ENCODE measurements at regions not wholly inside any gene's neighbourhood (a gene's known extent, or its start where the extent isn't known, plus 50 kb on each side); places are given as distances from the start of the nearest gene placed in this dataset.

DNA sequence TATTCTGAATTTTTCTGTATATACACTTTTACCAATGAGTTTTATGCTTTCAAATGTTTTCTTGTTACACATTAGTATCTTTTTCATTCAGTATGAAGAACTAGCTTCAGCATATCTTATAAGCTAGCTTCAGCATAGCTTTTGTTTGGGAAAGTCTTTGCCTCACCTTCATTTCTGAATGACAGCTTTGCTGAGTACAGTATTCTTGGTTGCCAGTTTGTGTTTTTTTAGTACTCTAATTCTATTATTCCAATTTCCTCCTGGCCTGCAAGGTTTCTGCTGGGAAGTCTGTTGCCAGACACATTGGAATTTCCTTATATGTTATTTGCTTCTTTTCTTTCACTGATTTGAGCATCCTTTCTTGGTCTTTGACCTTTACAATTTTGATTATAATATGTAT is 278.8 kb downstream of the SPATA18 start:
- DNase-seq (ENCODE audit: low read depth in 1 of 2, low spot score in 1 of 2) (no peak), ATAC-seq (no peak), FAIRE-seq (no peak)
- ChIA-PET CTCF (no interaction called here), POLR2A (no interaction called here)
- H3K9me3 ChIP-seq = no peaks in the 10 kb centered on the region
- H3K4me3 ChIP-seq = no peak overlapping the region
- no peak overlapping the region for H3K27ac ChIP-seq
- no peak for TF ChIP-seq NR3C1 (IDR thresholded peaks at IDR 0.05)
- TF ChIP-seq CBX2 (IDR thresholded peaks at IDR 0.05; ENCODE audit: borderline replicate concordance, low read depth) = no peak
- no peak overlapping the region for H3K4me2 ChIP-seq
- no peaks in the 10 kb centered on the region for H3K4me1 ChIP-seq

DNA sequence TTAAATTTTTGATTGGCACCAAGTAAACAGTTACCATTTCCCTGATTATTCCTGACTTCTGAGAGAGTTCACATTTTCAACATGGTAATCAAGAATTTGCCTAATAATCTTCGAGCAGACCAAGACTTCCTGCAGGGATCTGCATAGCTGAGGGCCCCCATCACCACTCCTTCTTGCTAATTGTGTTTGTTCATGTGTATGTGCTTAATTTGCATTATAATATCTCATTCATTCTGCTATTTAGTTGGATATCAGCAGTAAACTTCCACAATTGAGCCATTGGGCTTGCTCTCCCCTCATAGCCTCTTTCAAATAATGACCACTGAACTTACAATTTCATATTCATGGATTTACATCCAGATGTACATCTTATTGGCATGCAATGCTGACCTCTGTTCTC is 292.5 kb downstream of the SPATA18 start:
- 0% methylated on average over 1 of the region's 1 CpG for whole genome bisulfite sequencing (ENCODE audit: missing lambda C conversion rate)
- no peaks in the 10 kb centered on the region for H3K4me1 ChIP-seq
- CTCF ChIA-PET = no interaction called here
- FAIRE-seq (no peak), DNase-seq (ENCODE audit: low read depth in 1 of 2, low spot score in 1 of 2) (no peak), ATAC-seq (no peak)
- no peak overlapping the region for H3K27ac ChIP-seq
- POLR2A ChIA-PET = no interaction called here
- no peak overlapping the region for H3K4me3 ChIP-seq
- H3K4me2 ChIP-seq = no peak overlapping the region
- H3K9me3 ChIP-seq = no peaks in the 10 kb centered on the region
- TF ChIP-seq NFE2L2 (conservative IDR thresholded peaks at IDR 0.05; ENCODE audit: low read length) = no peak
- no peak for TF ChIP-seq HOXB5 (CRISPR knock-in tag; IDR thresholded peaks at IDR 0.05)
- no peak for TF ChIP-seq MAFK (IDR thresholded peaks at IDR 0.05; ENCODE audit: partially characterized antibody)
- no peak for TF ChIP-seq HEYL (CRISPR knock-in tag; IDR thresholded peaks at IDR 0.05)
- TF ChIP-seq, protein P1, sequence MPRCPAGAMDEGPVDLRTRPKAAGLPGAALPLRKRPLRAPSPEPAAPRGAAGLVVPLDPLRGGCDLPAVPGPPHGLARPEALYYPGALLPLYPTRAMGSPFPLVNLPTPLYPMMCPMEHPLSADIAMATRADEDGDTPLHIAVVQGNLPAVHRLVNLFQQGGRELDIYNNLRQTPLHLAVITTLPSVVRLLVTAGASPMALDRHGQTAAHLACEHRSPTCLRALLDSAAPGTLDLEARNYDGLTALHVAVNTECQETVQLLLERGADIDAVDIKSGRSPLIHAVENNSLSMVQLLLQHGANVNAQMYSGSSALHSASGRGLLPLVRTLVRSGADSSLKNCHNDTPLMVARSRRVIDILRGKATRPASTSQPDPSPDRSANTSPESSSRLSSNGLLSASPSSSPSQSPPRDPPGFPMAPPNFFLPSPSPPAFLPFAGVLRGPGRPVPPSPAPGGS (IDR thresholded peaks at IDR 0.05) = no peak
- no peak for TF ChIP-seq MYC (IDR thresholded peaks at IDR 0.05; ENCODE audit: borderline replicate concordance, low read length)
- TF ChIP-seq TFCP2L1 (CRISPR knock-in tag; IDR thresholded peaks at IDR 0.05) = no peak
- no peak for TF ChIP-seq SMC3 (IDR thresholded peaks at IDR 0.05)
- no peak for TF ChIP-seq HOXA7 (CRISPR knock-in tag; IDR thresholded peaks at IDR 0.05)
- no peak for TF ChIP-seq FOSB (CRISPR knock-in tag; IDR thresholded peaks at IDR 0.05)
- TF ChIP-seq EP300 (IDR thresholded peaks at IDR 0.05) = no peak
- TF ChIP-seq RCOR1 (IDR thresholded peaks at IDR 0.05; ENCODE audit: low read depth, low read length) = no peak
- no peak for TF ChIP-seq ZNF302 (CRISPR knock-in tag; IDR thresholded peaks at IDR 0.05)

DNA sequence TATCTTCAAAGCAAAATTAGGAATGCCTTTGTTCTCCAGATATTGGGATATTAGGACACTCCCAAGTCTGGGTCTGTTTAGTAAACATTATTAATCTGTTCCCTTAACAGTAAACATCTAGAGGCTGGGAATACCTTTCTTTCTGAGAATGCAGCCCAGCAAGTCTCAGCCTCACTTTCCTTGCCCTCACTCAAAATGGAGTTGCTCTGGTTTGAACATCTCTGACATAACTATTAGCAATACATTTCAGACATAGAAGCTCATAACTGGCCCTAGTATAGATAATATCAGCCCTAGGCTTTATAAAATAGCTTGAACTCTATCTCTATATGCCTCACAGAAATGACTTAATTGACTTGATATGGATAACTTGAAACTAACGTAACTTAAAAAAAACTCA is 299.8 kb downstream of the SPATA18 start:
- no peak for DNase-seq (ENCODE audit: low read depth in 1 of 2, low spot score in 1 of 2)
- 3% methylated on average over 1 of the region's 1 CpG for WGBS (ENCODE audit: missing lambda C conversion rate)
- no peaks in the 10 kb centered on the region for H3K9me3 ChIP-seq
- POLR2A ChIA-PET = no interaction called here
- no peak for FAIRE-seq
- H3K4me2 ChIP-seq = no peak overlapping the region
- ATAC-seq = no peak
- H3K27ac ChIP-seq = no peak overlapping the region
- CTCF ChIA-PET = no interaction called here
- H3K4me1 ChIP-seq = no peaks in the 10 kb centered on the region
- H3K4me3 ChIP-seq = no peak overlapping the region
- TF ChIP-seq, protein P2, sequence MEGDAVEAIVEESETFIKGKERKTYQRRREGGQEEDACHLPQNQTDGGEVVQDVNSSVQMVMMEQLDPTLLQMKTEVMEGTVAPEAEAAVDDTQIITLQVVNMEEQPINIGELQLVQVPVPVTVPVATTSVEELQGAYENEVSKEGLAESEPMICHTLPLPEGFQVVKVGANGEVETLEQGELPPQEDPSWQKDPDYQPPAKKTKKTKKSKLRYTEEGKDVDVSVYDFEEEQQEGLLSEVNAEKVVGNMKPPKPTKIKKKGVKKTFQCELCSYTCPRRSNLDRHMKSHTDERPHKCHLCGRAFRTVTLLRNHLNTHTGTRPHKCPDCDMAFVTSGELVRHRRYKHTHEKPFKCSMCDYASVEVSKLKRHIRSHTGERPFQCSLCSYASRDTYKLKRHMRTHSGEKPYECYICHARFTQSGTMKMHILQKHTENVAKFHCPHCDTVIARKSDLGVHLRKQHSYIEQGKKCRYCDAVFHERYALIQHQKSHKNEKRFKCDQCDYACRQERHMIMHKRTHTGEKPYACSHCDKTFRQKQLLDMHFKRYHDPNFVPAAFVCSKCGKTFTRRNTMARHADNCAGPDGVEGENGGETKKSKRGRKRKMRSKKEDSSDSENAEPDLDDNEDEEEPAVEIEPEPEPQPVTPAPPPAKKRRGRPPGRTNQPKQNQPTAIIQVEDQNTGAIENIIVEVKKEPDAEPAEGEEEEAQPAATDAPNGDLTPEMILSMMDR (IDR thresholded peaks at IDR 0.05) = no peak
- TF ChIP-seq MAFK (IDR thresholded peaks at IDR 0.05; ENCODE audit: partially characterized antibody) (no peak), SMC3 (IDR thresholded peaks at IDR 0.05) (no peak), ZNF302 (CRISPR knock-in tag; IDR thresholded peaks at IDR 0.05) (no peak), FOXS1 (CRISPR knock-in tag; IDR thresholded peaks at IDR 0.05) (no peak), ZSCAN20 (CRISPR knock-in tag; IDR thresholded peaks at IDR 0.05) (no peak), MAZ (IDR thresholded peaks at IDR 0.05; ENCODE audit: borderline replicate concordance, low read depth, low read length) (no peak), JUNB (IDR thresholded peaks at IDR 0.05) (no peak), KDM1A (IDR thresholded peaks at IDR 0.05; ENCODE audit: low read depth) (no peak), NPAS2 (CRISPR knock-in tag; IDR thresholded peaks at IDR 0.05; ENCODE audit: borderline replicate concordance) (no peak), HOXB5 (CRISPR knock-in tag; IDR thresholded peaks at IDR 0.05) (no peak), HOXA7 (CRISPR knock-in tag; IDR thresholded peaks at IDR 0.05) (no peak), CBX8 (IDR thresholded peaks at IDR 0.05) (no peak), RFX5 (IDR thresholded peaks at IDR 0.05) (no peak), NR3C1 (IDR thresholded peaks at IDR 0.05) (no peak)
- TF ChIP-seq, protein P3, sequence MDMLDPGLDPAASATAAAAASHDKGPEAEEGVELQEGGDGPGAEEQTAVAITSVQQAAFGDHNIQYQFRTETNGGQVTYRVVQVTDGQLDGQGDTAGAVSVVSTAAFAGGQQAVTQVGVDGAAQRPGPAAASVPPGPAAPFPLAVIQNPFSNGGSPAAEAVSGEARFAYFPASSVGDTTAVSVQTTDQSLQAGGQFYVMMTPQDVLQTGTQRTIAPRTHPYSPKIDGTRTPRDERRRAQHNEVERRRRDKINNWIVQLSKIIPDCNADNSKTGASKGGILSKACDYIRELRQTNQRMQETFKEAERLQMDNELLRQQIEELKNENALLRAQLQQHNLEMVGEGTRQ (IDR thresholded peaks at IDR 0.05) = no peak
